Skin epidermis (tissue), 12 donors: ENCODE measurements at regions not wholly inside any gene's neighbourhood (a gene's known extent, or its start where the extent isn't known, plus 50 kb on each side); places are given as distances from the start of the nearest gene placed in this dataset.

Source experiments
- H3K27ac ChIP-seq, 21 experiments: fragments of 200-600 bp; sonication (generic) in 11 of 21; one replicate each; pipeline ENCODE4 v1.5.0; 2020; ENCODE audit warnings: mild to moderate bottlenecking in 3 of 21, inconsistent platforms in 2 of 21, moderate library complexity in 2 of 21
- H3K4me3 ChIP-seq, 7 experiments: fragments of 200-600 bp; sonication (generic) in 2 of 7; one replicate each; pipeline ENCODE4 v1.5.0; 2020; ENCODE audit warnings: inconsistent platforms in 2 of 7, mild to moderate bottlenecking in 2 of 7, moderate library complexity in 1 of 7

- Histone ChIP-seq H3K27ac (no peak overlapping the region), H3K4me3 (no peak overlapping the region)
Observed at GRCh38 chr16:85494315-85494714, 118.8 kb upstream of the GSE1 start.

- H3K27ac ChIP-seq, result no peak overlapping the region
- no peak overlapping the region for H3K4me3 ChIP-seq
Observed at GRCh38 chr16:85495259-85495658, 117.9 kb upstream of the GSE1 start.

GRCh38 chr16:85495823-85496538, 117.1 kb upstream of the GSE1 start:
- Histone ChIP-seq H3K4me3 (no peak overlapping the region), H3K27ac (no peak overlapping the region)

GRCh38 chr16:85497622-85498314, 115.4 kb upstream of the GSE1 start:
- Histone ChIP-seq H3K27ac (no peak overlapping the region), H3K4me3 (no peak overlapping the region)

- H3K27ac ChIP-seq, result no peak overlapping the region
- H3K4me3 ChIP-seq, result no peak overlapping the region
Observed at GRCh38 chr16:85498607-85499006, 114.5 kb upstream of the GSE1 start.

GRCh38 chr16:85500220-85500619, 112.9 kb upstream of the GSE1 start:
- Histone ChIP-seq H3K27ac (no peak overlapping the region), H3K4me3 (no peak overlapping the region)

GRCh38 chr16:85501900-85502299, 111.2 kb upstream of the GSE1 start:
- no peak overlapping the region for H3K4me3 ChIP-seq
- H3K27ac ChIP-seq, result no peak overlapping the region

GRCh38 chr16:85502357-85502756, 110.8 kb upstream of the GSE1 start:
- H3K27ac ChIP-seq, result no peak overlapping the region
- no peak overlapping the region for H3K4me3 ChIP-seq

- Histone ChIP-seq H3K4me3 (no peak overlapping the region), H3K27ac (no peak overlapping the region)
Observed at GRCh38 chr16:85503679-85504231, 109.4 kb upstream of the GSE1 start.

- H3K4me3 ChIP-seq, result no peak overlapping the region
- no peak overlapping the region for H3K27ac ChIP-seq
Observed at GRCh38 chr16:85504242-85504641, 108.9 kb upstream of the GSE1 start.

GRCh38 chr16:85505794-85506634, 107.1 kb upstream of the GSE1 start:
- Histone ChIP-seq H3K27ac (no peak overlapping the region), H3K4me3 (no peak overlapping the region)

GRCh38 chr16:85506635-85506911, 106.5 kb upstream of the GSE1 start:
- no peak overlapping the region for H3K27ac ChIP-seq
- H3K4me3 ChIP-seq, result no peak overlapping the region

GRCh38 chr16:85507342-85507741, 105.8 kb upstream of the GSE1 start:
- Histone ChIP-seq H3K4me3 (no peak overlapping the region), H3K27ac (no peak overlapping the region)

GRCh38 chr16:85508388-85508787, 104.7 kb upstream of the GSE1 start:
- H3K27ac ChIP-seq, result no peak overlapping the region
- no peak overlapping the region for H3K4me3 ChIP-seq

- H3K27ac ChIP-seq, result no peak overlapping the region
- no peak overlapping the region for H3K4me3 ChIP-seq
Observed at GRCh38 chr16:85508993-85509392, 104.1 kb upstream of the GSE1 start.

- Histone ChIP-seq H3K27ac (no peak overlapping the region), H3K4me3 (no peak overlapping the region)
Observed at GRCh38 chr16:85510041-85510659, 103.0 kb upstream of the GSE1 start.

GRCh38 chr16:85511938-85512807, 100.9 kb upstream of the GSE1 start:
- Histone ChIP-seq H3K4me3 (no peak overlapping the region), H3K27ac (no peak overlapping the region)

GRCh38 chr16:85512808-85513115, 100.4 kb upstream of the GSE1 start:
- no peak overlapping the region for H3K27ac ChIP-seq

GRCh38 chr16:85513180-85513579, 99.9 kb upstream of the GSE1 start:
- H3K4me3 ChIP-seq, result no peak overlapping the region
- no peak overlapping the region for H3K27ac ChIP-seq

More at GRCh38 chr16:85512808-85513115, 100.4 kb upstream of the GSE1 start:
- no peak overlapping the region for H3K4me3 ChIP-seq
